ENCODE measurements at regions not wholly inside any gene's neighbourhood (a gene's known extent, or its start where the extent isn't known, plus 50 kb on each side); places are given as distances from the start of the nearest gene placed in this dataset.

- TF ChIP-seq, protein P1, sequence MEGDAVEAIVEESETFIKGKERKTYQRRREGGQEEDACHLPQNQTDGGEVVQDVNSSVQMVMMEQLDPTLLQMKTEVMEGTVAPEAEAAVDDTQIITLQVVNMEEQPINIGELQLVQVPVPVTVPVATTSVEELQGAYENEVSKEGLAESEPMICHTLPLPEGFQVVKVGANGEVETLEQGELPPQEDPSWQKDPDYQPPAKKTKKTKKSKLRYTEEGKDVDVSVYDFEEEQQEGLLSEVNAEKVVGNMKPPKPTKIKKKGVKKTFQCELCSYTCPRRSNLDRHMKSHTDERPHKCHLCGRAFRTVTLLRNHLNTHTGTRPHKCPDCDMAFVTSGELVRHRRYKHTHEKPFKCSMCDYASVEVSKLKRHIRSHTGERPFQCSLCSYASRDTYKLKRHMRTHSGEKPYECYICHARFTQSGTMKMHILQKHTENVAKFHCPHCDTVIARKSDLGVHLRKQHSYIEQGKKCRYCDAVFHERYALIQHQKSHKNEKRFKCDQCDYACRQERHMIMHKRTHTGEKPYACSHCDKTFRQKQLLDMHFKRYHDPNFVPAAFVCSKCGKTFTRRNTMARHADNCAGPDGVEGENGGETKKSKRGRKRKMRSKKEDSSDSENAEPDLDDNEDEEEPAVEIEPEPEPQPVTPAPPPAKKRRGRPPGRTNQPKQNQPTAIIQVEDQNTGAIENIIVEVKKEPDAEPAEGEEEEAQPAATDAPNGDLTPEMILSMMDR (IDR thresholded peaks at IDR 0.05; ENCODE audit: low read depth, low read length, missing input control), result no peak
- no peak for TF ChIP-seq JUND (IDR thresholded peaks at IDR 0.05)
- no peak for TF ChIP-seq YY1 (IDR thresholded peaks at IDR 0.05)
- TF ChIP-seq SP1 (IDR thresholded peaks at IDR 0.05), result no peak
- TF ChIP-seq, protein P2, sequence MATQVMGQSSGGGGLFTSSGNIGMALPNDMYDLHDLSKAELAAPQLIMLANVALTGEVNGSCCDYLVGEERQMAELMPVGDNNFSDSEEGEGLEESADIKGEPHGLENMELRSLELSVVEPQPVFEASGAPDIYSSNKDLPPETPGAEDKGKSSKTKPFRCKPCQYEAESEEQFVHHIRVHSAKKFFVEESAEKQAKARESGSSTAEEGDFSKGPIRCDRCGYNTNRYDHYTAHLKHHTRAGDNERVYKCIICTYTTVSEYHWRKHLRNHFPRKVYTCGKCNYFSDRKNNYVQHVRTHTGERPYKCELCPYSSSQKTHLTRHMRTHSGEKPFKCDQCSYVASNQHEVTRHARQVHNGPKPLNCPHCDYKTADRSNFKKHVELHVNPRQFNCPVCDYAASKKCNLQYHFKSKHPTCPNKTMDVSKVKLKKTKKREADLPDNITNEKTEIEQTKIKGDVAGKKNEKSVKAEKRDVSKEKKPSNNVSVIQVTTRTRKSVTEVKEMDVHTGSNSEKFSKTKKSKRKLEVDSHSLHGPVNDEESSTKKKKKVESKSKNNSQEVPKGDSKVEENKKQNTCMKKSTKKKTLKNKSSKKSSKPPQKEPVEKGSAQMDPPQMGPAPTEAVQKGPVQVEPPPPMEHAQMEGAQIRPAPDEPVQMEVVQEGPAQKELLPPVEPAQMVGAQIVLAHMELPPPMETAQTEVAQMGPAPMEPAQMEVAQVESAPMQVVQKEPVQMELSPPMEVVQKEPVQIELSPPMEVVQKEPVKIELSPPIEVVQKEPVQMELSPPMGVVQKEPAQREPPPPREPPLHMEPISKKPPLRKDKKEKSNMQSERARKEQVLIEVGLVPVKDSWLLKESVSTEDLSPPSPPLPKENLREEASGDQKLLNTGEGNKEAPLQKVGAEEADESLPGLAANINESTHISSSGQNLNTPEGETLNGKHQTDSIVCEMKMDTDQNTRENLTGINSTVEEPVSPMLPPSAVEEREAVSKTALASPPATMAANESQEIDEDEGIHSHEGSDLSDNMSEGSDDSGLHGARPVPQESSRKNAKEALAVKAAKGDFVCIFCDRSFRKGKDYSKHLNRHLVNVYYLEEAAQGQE (IDR thresholded peaks at IDR 0.05), result no peak
- TF ChIP-seq RAD21 (IDR thresholded peaks at IDR 0.05), result no peak
- TF ChIP-seq ATF3 (IDR thresholded peaks at IDR 0.05), result no peak
- no peak for TF ChIP-seq FOXA2 (IDR thresholded peaks at IDR 0.05)
- no peak for TF ChIP-seq GABPA (IDR thresholded peaks at IDR 0.05 in 1 of 2, conservative IDR thresholded peaks at IDR 0.05 in 1 of 2)
Measured at GRCh38 chrX:120731386-120731785, 101.5 kb upstream of the C1GALT1C1 start.

All from liver (tissue), 3 donors.